ENCODE measurements at regions not wholly inside any gene's neighbourhood (a gene's known extent, or its start where the extent isn't known, plus 50 kb on each side); places are given as distances from the start of the nearest gene placed in this dataset.

- TF ChIP-seq, protein P1, sequence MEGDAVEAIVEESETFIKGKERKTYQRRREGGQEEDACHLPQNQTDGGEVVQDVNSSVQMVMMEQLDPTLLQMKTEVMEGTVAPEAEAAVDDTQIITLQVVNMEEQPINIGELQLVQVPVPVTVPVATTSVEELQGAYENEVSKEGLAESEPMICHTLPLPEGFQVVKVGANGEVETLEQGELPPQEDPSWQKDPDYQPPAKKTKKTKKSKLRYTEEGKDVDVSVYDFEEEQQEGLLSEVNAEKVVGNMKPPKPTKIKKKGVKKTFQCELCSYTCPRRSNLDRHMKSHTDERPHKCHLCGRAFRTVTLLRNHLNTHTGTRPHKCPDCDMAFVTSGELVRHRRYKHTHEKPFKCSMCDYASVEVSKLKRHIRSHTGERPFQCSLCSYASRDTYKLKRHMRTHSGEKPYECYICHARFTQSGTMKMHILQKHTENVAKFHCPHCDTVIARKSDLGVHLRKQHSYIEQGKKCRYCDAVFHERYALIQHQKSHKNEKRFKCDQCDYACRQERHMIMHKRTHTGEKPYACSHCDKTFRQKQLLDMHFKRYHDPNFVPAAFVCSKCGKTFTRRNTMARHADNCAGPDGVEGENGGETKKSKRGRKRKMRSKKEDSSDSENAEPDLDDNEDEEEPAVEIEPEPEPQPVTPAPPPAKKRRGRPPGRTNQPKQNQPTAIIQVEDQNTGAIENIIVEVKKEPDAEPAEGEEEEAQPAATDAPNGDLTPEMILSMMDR (IDR thresholded peaks at IDR 0.05; ENCODE audit: low read depth, low read length, missing control alignments), result no peak
- in situ Hi-C loops (cut with HindIII; ENCODE audit: low sequenced_read_pairs), result no loop called here
- no peak for DNase-seq (ENCODE audit: low read depth)
- no peak overlapping the region for H3K4me3 ChIP-seq (ENCODE audit: low read depth, low read length)
Observed at GRCh38 chr5:92822183-92822582, 758.8 kb downstream of the NR2F1-AS1 start.

DNA sequence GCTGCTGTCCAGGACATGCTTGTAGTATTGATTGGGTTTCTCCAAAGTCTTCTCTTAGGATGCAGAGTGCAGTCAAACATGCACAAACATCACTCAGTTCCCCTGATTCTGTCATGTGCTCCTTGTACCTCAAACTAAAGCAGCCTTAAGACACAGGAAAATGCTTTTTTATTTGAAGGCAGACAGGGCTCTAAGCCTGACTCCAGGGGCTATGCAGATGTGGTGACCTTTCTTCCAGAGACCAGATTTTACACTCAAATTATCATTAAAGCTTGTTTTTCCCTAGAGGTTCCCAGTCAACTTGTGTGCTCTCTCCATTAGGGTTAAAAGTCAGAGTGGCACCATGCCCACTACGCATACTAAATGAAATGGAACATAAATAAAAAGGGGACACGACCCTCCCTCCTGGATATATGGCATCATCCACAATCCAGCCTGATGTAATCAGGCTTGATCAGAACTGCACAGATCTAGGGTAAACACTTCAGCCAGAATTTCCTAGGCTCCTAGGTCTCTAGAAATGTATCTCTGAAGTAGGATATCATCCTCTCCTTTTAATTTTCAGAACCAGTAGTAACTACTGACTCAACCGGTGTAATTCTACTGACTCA is 771.1 kb downstream of the NR2F1-AS1 start:
- no peak overlapping the region for H3K4me3 ChIP-seq (ENCODE audit: low read depth, low read length)
- DNase-seq (ENCODE audit: low read depth), result no peak
- in situ Hi-C loops (cut with HindIII; ENCODE audit: low sequenced_read_pairs), result no loop called here
- TF ChIP-seq, protein P1 (IDR thresholded peaks at IDR 0.05; ENCODE audit: low read depth, low read length, missing control alignments), result no peak

DNA sequence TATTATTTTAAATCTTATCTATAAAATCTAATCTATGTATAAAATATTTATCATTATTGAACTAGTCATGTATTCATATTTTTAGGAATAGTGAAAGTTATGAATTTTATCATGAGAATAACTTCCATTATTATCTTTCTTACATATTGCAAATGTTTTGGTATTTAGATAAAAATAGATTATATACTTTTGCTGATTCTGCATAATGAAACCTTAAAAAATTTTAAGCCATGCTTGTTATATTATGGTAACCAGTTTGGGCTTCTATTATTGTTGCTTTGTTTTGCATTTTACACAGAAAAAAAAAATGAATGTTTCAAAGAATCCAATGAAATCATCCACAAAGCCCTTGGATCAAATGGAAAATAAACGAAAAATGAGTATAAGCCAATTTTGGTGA is 772.5 kb downstream of the NR2F1-AS1 start:
- in situ Hi-C loops (cut with HindIII; ENCODE audit: low sequenced_read_pairs), result no loop called here
- TF ChIP-seq, protein P1 (IDR thresholded peaks at IDR 0.05; ENCODE audit: low read depth, low read length, missing control alignments), result no peak
- DNase-seq (ENCODE audit: low read depth), result no peak
- no peak overlapping the region for H3K4me3 ChIP-seq (ENCODE audit: low read depth, low read length)

DNA sequence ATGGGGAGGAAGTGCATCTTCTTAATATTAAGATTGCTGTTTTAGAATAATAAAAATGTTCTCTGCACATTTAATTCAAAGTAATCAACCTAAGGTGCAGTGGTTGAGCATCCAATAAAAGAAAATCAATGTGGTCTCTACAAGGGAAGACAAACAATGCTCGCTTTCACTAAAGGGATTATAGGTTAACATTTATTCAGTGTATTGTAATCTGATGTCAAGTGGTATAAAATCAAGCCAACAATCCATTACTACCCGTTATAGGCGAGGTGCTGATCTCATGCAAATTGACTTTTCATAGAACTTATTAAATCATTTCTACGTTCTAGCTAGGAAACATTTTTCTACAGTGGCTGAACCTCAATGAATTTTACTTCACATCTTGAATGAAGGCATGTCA is 773.9 kb downstream of the NR2F1-AS1 start:
- in situ Hi-C loops (cut with HindIII; ENCODE audit: low sequenced_read_pairs), result no loop called here
- H3K4me3 ChIP-seq (ENCODE audit: low read depth, low read length), result no peak overlapping the region
- DNase-seq (ENCODE audit: low read depth), result no peak
- TF ChIP-seq, protein P1 (IDR thresholded peaks at IDR 0.05; ENCODE audit: low read depth, low read length, missing control alignments), result no peak

- TF ChIP-seq, protein P1 (IDR thresholded peaks at IDR 0.05; ENCODE audit: low read depth, low read length, missing control alignments), result no peak
- no peak for DNase-seq (ENCODE audit: low read depth)
- in situ Hi-C loops (cut with HindIII; ENCODE audit: low sequenced_read_pairs), result no loop called here
- no peak overlapping the region for H3K4me3 ChIP-seq (ENCODE audit: low read depth, low read length)
Observed at GRCh38 chr5:92805446-92805845, 775.6 kb downstream of the NR2F1-AS1 start.

GRCh38 chr5:92801911-92802310 is 779.1 kb downstream of the NR2F1-AS1 start:
- H3K4me3 ChIP-seq (ENCODE audit: low read depth, low read length), result no peak overlapping the region
- no peak for DNase-seq (ENCODE audit: low read depth)
- in situ Hi-C loops (cut with HindIII; ENCODE audit: low sequenced_read_pairs), result no loop called here
- TF ChIP-seq, protein P1 (IDR thresholded peaks at IDR 0.05; ENCODE audit: low read depth, low read length, missing control alignments), result no peak

All from astrocyte of the cerebellum (primary cell).